GM23338 (cell line): ENCODE measurements at regions not wholly inside any gene's neighbourhood (a gene's known extent, or its start where the extent isn't known, plus 50 kb on each side); places are given as distances from the start of the nearest gene placed in this dataset.

Source experiments
- ATAC-seq: fragments of 200-7000 bp; cut with Tn5 transposase; 3 replicates; pipeline ENCODE4 v1.9.1; 2020
- DNase-seq: peaks from one replicate; pipeline ENCODE4 v3.0.0-alpha.2; 2015; ENCODE audit warnings: low spot score
- H2AFZ ChIP-seq: fragments of 200-600 bp; sonication (generic); 2 replicates; pipeline ENCODE4 v1.8.0; 2016; ENCODE audit warnings: antibody characterized with exemption, mild to moderate bottlenecking, moderate library complexity
- H3F3A ChIP-seq: fragments of 200-600 bp; sonication (generic); replicated peaks from 2 replicates; pipeline ENCODE4 v1.8.0; 2017; ENCODE audit warnings: antibody characterized with exemption, mixed run types, low read depth
- H3K27ac ChIP-seq: fragments of 200-600 bp; sonication (generic); 2 replicates; pipeline ENCODE4 v1.6.1; 2016; ENCODE audit warnings: low read depth
- H3K27me3 ChIP-seq: fragments of 200-600 bp; sonication (generic); 2 replicates; pipeline ENCODE4 v1.8.0; 2016; ENCODE audit warnings: mild to moderate bottlenecking, mixed run types, moderate library complexity; ENCODE audit not compliant: insufficient read depth
- H3K36me3 ChIP-seq: fragments of 200-600 bp; sonication (generic); 2 replicates; pipeline ENCODE4 v1.8.0; 2016; ENCODE audit warnings: mild to moderate bottlenecking; ENCODE audit not compliant: insufficient read depth
- H3K4me1 ChIP-seq: fragments of 200-600 bp; sonication (generic); 2 replicates; pipeline ENCODE4 v1.8.0; 2016; ENCODE audit warnings: mild to moderate bottlenecking, moderate library complexity; ENCODE audit not compliant: insufficient read depth
- H3K4me2 ChIP-seq: fragments of 200-600 bp; sonication (generic); 2 replicates; pipeline ENCODE4 v1.7.1; 2017; ENCODE audit warnings: mixed run types
- H3K4me3 ChIP-seq: fragments of 200-600 bp; sonication (generic); 2 replicates; pipeline ENCODE4 v1.6.1; 2016; ENCODE audit warnings: mixed run types
- H3K79me2 ChIP-seq: fragments of 200-600 bp; sonication (generic); replicated peaks from 2 replicates; pipeline ENCODE4 v1.8.0; 2017; ENCODE audit warnings: mild to moderate bottlenecking; ENCODE audit not compliant: insufficient read depth
- H3K9me2 ChIP-seq: fragments of 200-600 bp; sonication (generic); 2 replicates; pipeline ENCODE4 v1.8.0; 2017; ENCODE audit not compliant: insufficient read depth
- H4K20me1 ChIP-seq: fragments of 200-600 bp; sonication (generic); replicated peaks from 2 replicates; pipeline ENCODE4 v1.8.0; 2017; ENCODE audit warnings: mild to moderate bottlenecking; ENCODE audit not compliant: insufficient read depth
- H3K27ac Mint-ChIP-seq: 2 replicates; pipeline ENCODE4 v1.8.0; 2020; ENCODE audit warnings: inconsistent platforms, mild to moderate bottlenecking, moderate library complexity, mixed read lengths
- H3K27me3 Mint-ChIP-seq: 3 replicates; pipeline ENCODE4 v1.8.0; 2022; ENCODE audit warnings: low read depth, mild to moderate bottlenecking, moderate library complexity, mixed read lengths, inconsistent platforms; ENCODE audit not compliant: insufficient read depth, poor library complexity
- H3K36me3 Mint-ChIP-seq: 3 replicates; pipeline ENCODE4 v1.8.0; 2021; ENCODE audit warnings: low read depth, mild to moderate bottlenecking, inconsistent platforms, moderate library complexity, mixed read lengths
- H3K4me1 Mint-ChIP-seq: 3 replicates; pipeline ENCODE4 v1.8.0; 2020; ENCODE audit warnings: mild to moderate bottlenecking, inconsistent platforms, mixed read lengths
- H3K4me3 Mint-ChIP-seq: 3 replicates; pipeline ENCODE4 v1.8.0; 2021; ENCODE audit warnings: moderate library complexity, mild to moderate bottlenecking, inconsistent platforms, mixed read lengths
- H3K9me3 Mint-ChIP-seq: 3 replicates; pipeline ENCODE4 v1.8.0; 2020; ENCODE audit warnings: moderate library complexity, mild to moderate bottlenecking, inconsistent platforms, mixed read lengths
- CREB1 ChIP-seq: fragments of 250-450 bp; sonication (Bioruptor Pico); IDR thresholded peaks from 2 replicates; pipeline ENCODE4 v1.5.0; 2020; ENCODE audit warnings: low read depth, mild to moderate bottlenecking, moderate library complexity
- EZH2 ChIP-seq: fragments of 200-600 bp; sonication (generic); IDR thresholded peaks from one replicate; pipeline ENCODE4 v1.8.0; 2017; ENCODE audit warnings: antibody characterized with exemption, mild to moderate bottlenecking, low read depth; ENCODE audit not compliant: unreplicated experiment
- EZH2phosphoT487 ChIP-seq: fragments of 200-600 bp; sonication (generic); IDR thresholded peaks from one replicate; pipeline ENCODE4 v1.8.1; 2018; ENCODE audit warnings: antibody characterized with exemption; ENCODE audit not compliant: unreplicated experiment
- JUNB ChIP-seq: IDR thresholded peaks from one replicate; pipeline ENCODE4 v1.6.1; 2016; ENCODE audit warnings: antibody characterized with exemption; ENCODE audit not compliant: unreplicated experiment
- NANOG ChIP-seq: IDR thresholded peaks from 2 replicates; pipeline ENCODE4 v1.6.1; 2016; ENCODE audit warnings: antibody characterized with exemption, borderline replicate concordance
- POLR2AphosphoS5 ChIP-seq: IDR thresholded peaks from 2 replicates; pipeline ENCODE4 v1.6.1; 2016; ENCODE audit warnings: antibody characterized with exemption, low read depth
- STAT1 ChIP-seq: IDR thresholded peaks from one replicate; pipeline ENCODE4 v1.6.1; 2016; ENCODE audit warnings: antibody characterized with exemption; ENCODE audit not compliant: unreplicated experiment
- ZNF114 ChIP-seq: fragments of 250-450 bp; sonication (Bioruptor Pico); IDR thresholded peaks from 2 replicates; pipeline ENCODE4 v1.5.0; 2020; ENCODE audit warnings: mild to moderate bottlenecking, moderate library complexity
- ZNF331 ChIP-seq: fragments of 250-450 bp; sonication (Bioruptor Pico); IDR thresholded peaks from 2 replicates; pipeline ENCODE4 v1.5.0; 2020; ENCODE audit warnings: low read depth, mild to moderate bottlenecking, moderate library complexity
- TF ChIP-seq, protein P1 (sequence below): fragments of 250-450 bp; sonication (Bioruptor Pico); IDR thresholded peaks from 2 replicates; pipeline ENCODE4 v1.5.0; 2020; ENCODE audit warnings: mild to moderate bottlenecking, moderate library complexity
- TF ChIP-seq, protein P2 (sequence below): IDR thresholded peaks from 2 replicates; pipeline ENCODE4 v1.6.1; 2016; ENCODE audit warnings: antibody characterized with exemption
- TF ChIP-seq, protein P3 (sequence below), 2 experiments: fragments of 200-600 bp in 1 of 2; sonication (generic) in 1 of 2; conservative IDR thresholded peaks; 2 replicates each; pipeline versions ENCODE4 v1.5.1 to v1.6.1; 2016 to 2017; ENCODE audit warnings: antibody characterized with exemption in 2 of 2, low read depth in 2 of 2, mild to moderate bottlenecking in 2 of 2, moderate library complexity in 1 of 2

DNA sequence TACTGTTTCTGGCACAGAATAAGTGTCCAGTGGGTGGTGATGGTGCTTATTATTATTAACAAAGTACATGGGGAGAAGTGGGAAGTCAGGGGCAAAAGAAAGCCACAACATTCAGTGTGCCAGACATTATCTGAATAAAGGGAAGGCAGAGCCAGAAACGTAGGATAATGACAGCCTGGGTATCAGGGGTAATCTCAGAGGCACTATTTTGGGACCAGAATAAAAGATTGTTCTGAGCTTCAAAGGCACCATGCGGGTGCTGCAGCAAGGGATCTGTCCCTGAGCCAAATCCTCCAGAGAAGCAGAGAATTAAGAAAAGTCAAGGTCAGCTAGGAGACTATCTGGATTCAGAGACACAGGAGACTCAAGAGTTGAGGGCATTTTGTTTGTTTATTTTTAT lies 328.8 kb upstream of the GATB start (continued):
- TF ChIP-seq, protein P1, sequence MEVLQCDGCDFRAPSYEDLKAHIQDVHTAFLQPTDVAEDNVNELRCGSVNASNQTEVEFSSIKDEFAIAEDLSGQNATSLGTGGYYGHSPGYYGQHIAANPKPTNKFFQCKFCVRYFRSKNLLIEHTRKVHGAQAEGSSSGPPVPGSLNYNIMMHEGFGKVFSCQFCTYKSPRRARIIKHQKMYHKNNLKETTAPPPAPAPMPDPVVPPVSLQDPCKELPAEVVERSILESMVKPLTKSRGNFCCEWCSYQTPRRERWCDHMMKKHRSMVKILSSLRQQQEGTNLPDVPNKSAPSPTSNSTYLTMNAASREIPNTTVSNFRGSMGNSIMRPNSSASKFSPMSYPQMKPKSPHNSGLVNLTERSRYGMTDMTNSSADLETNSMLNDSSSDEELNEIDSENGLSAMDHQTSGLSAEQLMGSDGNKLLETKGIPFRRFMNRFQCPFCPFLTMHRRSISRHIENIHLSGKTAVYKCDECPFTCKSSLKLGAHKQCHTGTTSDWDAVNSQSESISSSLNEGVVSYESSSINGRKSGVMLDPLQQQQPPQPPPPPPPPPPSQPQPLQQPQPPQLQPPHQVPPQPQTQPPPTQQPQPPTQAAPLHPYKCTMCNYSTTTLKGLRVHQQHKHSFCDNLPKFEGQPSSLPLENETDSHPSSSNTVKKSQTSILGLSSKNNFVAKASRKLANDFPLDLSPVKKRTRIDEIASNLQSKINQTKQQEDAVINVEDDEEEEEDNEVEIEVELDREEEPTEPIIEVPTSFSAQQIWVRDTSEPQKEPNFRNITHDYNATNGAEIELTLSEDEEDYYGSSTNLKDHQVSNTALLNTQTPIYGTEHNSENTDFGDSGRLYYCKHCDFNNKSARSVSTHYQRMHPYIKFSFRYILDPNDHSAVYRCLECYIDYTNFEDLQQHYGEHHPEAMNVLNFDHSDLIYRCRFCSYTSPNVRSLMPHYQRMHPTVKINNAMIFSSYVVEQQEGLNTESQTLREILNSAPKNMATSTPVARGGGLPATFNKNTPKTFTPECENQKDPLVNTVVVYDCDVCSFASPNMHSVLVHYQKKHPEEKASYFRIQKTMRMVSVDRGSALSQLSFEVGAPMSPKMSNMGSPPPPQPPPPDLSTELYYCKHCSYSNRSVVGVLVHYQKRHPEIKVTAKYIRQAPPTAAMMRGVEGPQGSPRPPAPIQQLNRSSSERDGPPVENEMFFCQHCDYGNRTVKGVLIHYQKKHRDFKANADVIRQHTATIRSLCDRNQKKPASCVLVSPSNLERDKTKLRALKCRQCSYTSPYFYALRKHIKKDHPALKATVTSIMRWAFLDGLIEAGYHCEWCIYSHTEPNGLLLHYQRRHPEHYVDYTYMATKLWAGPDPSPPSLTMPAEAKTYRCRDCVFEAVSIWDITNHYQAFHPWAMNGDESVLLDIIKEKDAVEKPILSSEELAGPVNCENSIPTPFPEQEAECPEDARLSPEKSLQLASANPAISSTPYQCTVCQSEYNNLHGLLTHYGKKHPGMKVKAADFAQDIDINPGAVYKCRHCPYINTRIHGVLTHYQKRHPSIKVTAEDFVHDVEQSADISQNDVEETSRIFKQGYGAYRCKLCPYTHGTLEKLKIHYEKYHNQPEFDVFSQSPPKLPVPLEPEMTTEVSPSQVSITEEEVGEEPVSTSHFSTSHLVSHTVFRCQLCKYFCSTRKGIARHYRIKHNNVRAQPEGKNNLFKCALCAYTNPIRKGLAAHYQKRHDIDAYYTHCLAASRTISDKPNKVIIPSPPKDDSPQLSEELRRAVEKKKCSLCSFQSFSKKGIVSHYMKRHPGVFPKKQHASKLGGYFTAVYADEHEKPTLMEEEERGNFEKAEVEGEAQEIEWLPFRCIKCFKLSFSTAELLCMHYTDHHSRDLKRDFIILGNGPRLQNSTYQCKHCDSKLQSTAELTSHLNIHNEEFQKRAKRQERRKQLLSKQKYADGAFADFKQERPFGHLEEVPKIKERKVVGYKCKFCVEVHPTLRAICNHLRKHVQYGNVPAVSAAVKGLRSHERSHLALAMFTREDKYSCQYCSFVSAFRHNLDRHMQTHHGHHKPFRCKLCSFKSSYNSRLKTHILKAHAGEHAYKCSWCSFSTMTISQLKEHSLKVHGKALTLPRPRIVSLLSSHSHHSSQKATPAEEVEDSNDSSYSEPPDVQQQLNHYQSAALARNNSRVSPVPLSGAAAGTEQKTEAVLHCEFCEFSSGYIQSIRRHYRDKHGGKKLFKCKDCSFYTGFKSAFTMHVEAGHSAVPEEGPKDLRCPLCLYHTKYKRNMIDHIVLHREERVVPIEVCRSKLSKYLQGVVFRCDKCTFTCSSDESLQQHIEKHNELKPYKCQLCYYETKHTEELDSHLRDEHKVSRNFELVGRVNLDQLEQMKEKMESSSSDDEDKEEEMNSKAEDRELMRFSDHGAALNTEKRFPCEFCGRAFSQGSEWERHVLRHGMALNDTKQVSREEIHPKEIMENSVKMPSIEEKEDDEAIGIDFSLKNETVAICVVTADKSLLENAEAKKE = no peak
- no peak for TF ChIP-seq ZNF331 (CRISPR knock-in tag)
- no peak for TF ChIP-seq NANOG
- TF ChIP-seq STAT1 = no peak
- TF ChIP-seq EZH2 = no peak
- TF ChIP-seq, protein P2, sequence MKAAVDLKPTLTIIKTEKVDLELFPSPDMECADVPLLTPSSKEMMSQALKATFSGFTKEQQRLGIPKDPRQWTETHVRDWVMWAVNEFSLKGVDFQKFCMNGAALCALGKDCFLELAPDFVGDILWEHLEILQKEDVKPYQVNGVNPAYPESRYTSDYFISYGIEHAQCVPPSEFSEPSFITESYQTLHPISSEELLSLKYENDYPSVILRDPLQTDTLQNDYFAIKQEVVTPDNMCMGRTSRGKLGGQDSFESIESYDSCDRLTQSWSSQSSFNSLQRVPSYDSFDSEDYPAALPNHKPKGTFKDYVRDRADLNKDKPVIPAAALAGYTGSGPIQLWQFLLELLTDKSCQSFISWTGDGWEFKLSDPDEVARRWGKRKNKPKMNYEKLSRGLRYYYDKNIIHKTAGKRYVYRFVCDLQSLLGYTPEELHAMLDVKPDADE = no peak
- no peak for TF ChIP-seq JUNB
- no peak for TF ChIP-seq CREB1
- no peak for TF ChIP-seq POLR2AphosphoS5
- no peak for TF ChIP-seq EZH2phosphoT487
- TF ChIP-seq ZNF114 (CRISPR knock-in tag) = no peak

DNA sequence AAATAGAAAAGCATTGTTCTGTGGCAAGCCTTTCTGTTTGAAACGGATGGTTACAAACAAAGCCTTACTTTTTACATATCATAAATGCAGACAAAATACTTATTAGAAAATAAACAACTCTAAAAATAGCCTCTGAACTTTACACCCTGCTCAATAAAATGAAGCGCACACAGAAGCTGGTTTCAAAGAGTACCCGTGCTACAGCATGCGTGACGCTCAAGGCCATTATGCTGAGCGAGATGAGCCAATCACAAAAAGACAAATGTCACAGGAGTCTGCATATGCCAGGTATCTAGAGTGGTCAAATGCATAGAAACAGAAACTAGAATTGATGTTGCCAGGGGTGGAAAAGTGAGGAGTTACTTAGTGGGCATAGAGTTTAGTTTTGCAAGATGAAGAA lies 326.5 kb upstream of the GATB start:
- no peaks in the 10 kb centered on the region for H3K36me3 Mint-ChIP-seq
- no peak overlapping the region for H3K27ac Mint-ChIP-seq
- no peak for ATAC-seq
- H3K4me1 Mint-ChIP-seq = peaks cover 14% of the 10 kb centered on the region
- H3K4me3 Mint-ChIP-seq = no peak overlapping the region
- no peak overlapping the region for H3K4me3 ChIP-seq
- no peaks in the 10 kb centered on the region for H3K27me3 Mint-ChIP-seq
- no peaks in the 10 kb centered on the region for H3K27me3 ChIP-seq
- H3F3A ChIP-seq = no peaks in the 10 kb centered on the region
- no peak overlapping the region for H3K27ac ChIP-seq
- no peaks in the 10 kb centered on the region for H3K9me3 Mint-ChIP-seq
- no peaks in the 10 kb centered on the region for H3K79me2 ChIP-seq
- H4K20me1 ChIP-seq = no peaks in the 10 kb centered on the region
- H3K4me2 ChIP-seq = no peak overlapping the region
- no peak overlapping the region for H2AFZ ChIP-seq
- H3K36me3 ChIP-seq = no peaks in the 10 kb centered on the region
- H3K9me2 ChIP-seq = no peaks in the 10 kb centered on the region; the same call in 1 of the 2 replicates
- no peak for DNase-seq
- peaks cover 11% of the 10 kb centered on the region for H3K4me1 ChIP-seq
- TF ChIP-seq, protein P3, sequence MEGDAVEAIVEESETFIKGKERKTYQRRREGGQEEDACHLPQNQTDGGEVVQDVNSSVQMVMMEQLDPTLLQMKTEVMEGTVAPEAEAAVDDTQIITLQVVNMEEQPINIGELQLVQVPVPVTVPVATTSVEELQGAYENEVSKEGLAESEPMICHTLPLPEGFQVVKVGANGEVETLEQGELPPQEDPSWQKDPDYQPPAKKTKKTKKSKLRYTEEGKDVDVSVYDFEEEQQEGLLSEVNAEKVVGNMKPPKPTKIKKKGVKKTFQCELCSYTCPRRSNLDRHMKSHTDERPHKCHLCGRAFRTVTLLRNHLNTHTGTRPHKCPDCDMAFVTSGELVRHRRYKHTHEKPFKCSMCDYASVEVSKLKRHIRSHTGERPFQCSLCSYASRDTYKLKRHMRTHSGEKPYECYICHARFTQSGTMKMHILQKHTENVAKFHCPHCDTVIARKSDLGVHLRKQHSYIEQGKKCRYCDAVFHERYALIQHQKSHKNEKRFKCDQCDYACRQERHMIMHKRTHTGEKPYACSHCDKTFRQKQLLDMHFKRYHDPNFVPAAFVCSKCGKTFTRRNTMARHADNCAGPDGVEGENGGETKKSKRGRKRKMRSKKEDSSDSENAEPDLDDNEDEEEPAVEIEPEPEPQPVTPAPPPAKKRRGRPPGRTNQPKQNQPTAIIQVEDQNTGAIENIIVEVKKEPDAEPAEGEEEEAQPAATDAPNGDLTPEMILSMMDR (conservative IDR thresholded peaks at IDR 0.05; ENCODE audit: low read depth in 2 of 2) = no peak
- TF ChIP-seq ZNF331 (CRISPR knock-in tag) (no peak), CREB1 (no peak), STAT1 (no peak)
